Hematopoietic multipotent progenitor cell treated with erythropoietin and hydrocortisone succinate and interleukin-3 and kit ligand, for 15 days (in vitro differentiated cells): ENCODE measurements at regions not wholly inside any gene's neighbourhood (a gene's known extent, or its start where the extent isn't known, plus 50 kb on each side); places are given as distances from the start of the nearest gene placed in this dataset.
"Not testable (repeated sequence)": the region's sequence is repeated elsewhere in the genome, so short reads cannot be mapped to it uniquely, and the experiment has no call there.

ENCODE experiments used
- DNase-seq: peaks from one replicate; pipeline ENCODE4 v3.0.0-alpha.2; 2015; ENCODE audit warnings: low spot score

DNA sequence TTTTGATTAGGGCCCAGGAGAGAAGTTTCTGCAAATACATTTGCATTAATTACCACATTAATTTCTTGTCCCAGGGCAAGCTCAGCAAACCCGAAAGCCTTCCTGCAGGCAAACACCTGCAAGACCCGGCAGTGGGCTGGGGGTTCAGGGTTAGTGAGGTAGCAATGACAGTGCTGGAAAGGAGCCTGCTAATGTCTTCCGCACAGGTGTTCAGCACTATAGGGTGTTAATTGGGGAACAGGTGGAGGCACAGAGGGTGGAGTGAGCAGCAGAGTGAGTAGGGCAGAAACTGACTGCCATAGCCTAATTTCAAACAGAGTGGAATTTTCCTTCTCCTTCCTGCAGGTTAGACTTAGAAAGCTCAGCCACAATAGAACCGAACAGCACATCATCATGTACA lies 50.9 kb upstream of the UBASH3B start:
- DNase-seq, result no peak

DNA sequence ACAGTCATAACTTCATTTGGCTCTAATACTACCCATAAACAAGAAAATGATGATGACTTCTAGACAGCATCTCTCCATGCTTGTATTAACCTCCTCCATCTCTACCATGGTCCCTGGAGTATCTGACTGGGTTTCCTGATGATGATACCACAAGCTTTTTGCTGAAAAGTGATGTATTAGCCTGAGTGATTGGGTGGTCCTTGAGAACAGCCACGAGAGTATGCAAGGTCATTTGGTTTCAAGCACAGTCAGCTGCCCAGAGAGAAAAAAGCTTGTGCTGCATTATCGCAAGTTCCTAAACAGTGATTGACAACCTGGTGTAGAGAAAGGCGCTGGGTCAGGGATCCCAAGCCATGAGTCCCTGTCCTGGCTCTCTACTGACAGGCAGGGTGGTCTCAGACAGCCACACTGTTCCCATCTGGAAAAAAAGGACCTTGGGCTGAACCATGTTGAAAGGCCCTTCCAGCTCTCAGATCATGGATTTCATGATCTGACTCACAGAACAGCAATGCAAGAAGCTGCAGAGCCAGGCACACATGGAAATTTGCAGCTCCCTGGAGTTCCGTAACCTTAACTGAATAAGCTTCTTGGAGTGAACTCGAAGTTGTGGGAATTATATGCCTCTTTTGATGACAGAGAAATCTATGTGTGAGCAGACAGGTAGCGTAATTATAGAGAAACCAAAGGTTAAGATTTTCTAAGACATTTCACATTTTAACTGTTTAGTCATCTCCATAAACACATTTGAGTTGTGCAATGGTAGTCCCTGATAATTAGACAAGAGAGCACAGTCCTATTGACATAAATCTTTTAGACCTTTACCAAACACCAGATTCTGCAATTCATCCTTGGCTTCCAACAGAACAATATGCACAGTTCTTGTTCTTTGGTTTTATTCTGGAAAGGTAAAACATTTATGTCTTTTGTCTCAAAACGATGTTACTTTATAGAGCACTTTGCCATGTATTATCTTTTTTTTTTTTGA lies 54.1 kb upstream of the UBASH3B start:
- no peak for DNase-seq

DNA sequence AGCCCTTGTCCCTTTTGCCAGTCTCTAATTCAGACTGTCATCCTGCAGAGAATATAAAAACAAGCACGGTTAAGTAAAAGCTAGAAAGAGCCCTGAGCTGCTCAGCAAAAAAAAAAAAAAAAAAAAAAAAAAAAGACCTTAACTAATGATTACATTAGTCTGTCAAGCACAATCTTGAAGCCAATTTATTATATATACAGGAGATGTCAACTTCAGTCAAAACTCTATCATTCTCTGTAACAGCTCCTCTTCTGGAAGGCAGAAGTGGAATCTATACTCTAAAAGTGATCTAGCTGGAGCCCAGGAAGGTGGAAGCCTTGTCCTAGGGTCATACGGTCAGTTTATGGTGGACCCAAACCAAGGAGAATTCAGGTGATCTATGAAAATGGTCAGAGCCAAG lies 55.2 kb upstream of the UBASH3B start:
- DNase-seq, result no peak

DNA sequence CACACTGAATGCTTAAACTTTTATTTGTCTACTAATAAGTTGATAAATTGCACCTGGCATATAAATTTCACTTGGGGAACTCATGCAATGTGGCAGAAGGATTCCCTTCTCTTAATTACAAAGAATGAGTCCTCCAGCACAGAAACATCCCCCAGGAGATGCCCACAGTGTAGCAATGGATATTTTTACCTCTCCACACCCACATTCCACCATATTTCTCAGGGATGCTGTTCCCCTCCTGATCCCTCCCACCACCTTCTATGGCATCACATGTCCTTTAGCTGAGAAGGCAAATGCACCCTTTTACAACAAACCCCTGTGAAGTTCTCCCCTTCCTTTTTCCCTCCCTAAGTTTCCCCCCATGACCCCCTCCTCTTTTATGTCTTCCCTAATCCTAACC lies 56.1 kb upstream of the UBASH3B start:
- no peak for DNase-seq

DNA sequence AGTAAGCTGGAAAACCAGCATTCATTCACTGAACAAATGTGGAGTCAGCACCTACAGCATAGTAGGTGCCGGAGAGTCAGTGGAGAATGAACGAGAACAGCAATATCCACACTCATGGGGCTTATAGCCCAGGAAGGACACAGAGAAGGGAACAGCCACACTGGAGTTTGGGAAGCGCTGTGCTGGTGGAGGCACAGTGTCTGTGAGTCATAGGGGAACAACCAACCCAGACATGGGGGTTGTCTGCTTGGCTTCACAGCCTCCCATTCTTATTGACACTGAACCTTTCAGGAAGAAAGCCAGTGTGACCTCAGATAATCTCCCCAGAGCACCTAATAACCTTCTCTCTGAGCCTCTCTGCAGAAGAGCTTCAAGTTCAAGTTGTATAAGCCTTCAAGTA lies 56.6 kb upstream of the UBASH3B start:
- DNase-seq, result no peak

DNA sequence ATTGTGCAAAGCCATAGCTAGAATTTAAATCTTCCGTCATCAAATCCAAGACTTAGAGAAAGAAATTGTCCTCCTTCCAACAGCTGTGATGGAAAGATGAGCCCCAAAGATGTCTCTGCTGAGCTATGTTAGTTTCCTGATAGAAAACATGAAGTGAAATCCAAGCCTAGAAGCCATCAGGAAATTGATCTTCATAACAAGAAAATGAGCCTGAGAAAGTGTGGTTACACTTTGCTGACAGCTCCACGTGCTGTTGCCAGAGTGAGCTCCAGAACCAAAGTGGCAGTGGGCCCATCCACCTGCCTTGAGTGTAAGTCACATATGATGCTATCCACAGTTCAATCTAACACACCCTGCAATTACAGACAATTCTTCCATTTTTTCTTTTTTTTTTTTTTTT lies 58.0 kb upstream of the UBASH3B start:
- no peak for DNase-seq

DNA sequence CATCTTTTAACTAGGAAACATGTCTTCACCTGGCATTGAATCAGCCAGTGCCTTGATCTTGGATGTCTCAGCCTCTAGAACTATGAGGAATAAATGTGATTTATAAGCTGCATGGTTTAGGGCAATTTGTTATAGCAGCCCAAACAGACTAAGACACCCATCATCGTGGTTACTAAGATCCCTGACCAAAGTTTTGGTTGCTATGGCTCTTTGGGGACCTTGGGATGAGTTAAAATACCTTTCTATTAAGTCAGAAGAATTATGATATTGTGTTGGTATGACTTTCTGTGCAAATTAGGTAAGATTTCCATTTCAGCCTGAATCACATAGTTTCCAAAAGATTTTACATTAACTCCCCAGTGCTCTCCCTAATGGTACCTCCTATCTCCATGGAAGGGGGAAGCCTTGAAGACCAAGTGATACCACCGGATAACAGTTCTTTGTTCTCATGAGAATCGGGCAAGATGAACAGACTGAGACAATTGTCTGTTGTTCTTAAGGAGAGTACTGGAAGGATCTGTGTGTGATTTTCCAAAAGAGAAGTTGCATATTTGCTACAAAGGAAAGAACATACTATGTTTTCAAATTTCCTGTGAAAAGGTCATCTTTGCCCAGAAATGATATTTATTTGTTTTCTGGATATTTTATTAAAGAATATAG lies 60.4 kb upstream of the UBASH3B start:
- no peak for DNase-seq

DNA sequence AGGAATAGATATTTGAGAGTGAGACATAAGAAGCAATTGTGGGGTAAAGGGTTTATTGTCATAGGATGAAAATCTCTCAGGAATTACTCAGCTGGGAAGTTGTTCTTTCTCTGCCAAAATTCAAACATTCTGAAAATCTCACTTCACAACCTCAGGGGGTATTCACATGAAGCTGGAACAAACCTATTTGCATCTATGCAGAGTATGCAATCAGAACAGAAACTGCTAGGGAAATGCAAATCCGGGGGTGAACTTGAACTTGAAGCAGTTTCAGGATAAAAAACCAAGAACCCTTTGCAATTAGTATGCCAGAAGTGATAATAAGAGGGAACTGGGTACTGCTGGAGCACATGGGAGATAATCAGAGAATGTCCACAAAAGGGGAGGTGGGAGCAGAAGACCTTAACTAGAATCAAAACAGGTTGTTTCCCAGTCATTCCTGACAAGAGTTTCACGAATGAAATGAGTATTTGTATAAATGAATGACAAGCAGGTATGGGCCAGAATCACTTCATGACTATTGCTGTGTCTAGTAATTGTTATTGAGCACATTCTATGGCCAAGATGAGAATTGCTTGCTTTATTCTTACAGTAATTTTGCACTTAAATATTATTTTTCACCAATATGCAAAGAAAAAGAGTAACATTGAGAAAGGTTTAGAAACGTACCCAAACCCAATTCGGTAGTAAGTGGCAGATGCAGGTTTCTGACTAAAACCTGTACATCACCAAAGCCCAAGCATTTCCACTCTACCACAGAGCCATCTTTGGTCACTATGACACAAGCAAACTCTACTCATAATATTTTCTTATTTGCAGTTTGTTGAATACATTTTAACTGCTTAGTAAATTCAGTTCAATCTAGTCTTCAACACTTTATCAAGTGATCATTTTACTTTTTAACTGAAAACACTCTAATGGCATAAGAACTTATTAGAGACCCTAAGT lies 61.8 kb upstream of the UBASH3B start:
- DNase-seq, result no peak

DNA sequence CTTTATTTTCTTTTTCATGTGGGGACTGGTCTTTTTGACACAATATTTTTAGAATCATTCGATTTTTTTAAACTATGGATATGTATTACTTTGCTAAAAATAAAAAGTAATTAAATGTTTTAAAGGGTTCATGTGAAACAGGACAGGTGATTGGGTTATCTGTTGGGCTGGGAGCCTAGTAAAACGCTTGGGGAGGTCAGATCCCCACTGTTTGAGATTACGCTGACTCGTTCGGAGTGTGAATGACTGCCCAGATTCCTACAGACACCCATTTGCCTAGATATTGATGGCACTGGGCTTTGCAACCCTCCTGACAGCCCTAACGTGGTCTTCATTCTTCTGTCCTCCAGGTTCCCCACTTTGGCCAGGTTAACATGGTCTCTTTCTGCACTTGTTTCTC lies 62.9 kb upstream of the UBASH3B start:
- no peak for DNase-seq

DNA sequence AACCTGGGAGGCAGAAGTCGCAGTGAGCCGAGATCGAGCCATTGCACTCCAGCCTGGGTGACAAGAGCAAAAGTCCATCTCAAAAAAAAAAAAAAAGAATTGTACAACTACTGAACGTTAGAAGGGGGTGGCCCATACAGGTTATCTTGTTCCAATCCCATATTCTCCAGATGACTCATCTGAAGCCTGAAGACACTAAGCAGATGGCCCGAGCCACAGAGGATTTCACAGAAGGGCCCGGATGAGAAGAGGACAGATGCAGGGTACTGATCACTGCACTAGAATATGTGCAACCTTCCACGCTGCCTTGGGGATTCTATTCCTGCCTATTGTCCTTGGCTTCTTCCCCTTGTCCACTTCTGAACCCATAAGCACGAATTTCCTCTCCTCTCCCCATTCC lies 70.9 kb upstream of the UBASH3B start:
- no peak for DNase-seq

DNA sequence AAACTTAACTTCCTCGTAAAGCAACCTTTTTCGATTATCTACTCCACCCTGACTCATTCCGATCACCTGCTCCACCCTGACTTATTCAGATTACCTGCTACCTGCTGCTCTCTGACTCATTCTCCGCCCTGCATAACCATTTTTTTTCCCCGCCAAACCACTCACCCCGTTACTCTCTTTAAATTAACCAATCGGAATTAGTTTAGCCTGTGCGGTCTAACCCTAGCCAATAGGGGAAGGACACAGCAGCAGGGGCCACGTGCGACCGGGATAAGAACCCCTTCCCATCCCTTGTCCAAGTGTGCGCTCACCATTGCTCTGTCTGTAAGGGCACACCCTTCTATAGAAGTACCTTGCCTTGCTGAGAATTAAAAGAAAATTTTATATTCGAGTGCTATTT lies 75.5 kb upstream of the UBASH3B start:
- DNase-seq, result not testable (repeated sequence)

DNA sequence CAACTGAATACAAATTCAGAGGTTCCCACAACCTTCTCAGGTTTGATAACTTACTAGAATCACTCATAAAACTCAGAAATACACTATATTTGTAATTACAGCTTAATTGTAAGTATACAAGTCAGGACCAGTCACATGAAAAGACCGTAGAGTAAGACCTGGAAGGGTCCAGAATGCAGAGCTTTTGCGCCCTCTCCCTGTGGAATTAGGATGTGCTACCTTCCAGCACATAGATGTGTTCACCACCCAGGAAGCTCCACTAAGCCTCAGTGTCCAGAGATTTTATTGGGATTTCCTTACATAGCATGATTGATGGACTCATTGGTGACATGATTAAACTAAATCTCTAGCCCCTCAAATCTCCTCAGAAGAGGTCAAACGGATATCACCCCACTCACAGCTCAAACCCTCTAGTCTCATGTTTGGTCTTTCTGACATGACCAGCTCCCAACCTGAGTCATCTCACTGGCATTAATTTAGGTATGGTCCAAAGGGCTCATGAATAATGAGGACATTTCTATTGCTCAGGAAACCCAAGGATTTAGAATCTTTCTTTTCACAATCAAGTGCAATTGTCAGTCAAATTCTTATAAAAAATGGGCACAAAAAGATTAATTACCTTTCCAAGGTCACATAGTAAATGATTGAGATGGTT lies 77.2 kb upstream of the UBASH3B start:
- DNase-seq, result no peak

DNA sequence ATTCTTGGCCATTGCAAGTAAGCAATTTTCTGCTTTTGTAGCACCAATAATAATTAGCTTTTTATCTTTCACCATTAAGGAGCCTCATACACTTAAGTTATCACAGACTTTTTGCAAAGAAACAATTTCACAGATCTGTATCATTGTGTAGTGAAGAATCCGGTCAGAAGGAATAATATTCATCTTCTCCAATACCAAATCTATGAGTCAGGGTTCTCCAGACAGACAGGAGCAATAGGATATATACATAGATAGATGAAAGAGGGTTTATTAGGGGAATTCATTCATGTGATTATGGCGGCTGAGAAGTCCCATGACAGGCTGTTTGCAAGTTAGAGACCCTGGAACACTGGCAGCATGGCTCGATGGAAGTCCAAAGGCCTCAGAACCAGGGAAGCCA lies 82.9 kb upstream of the UBASH3B start:
- no peak for DNase-seq

DNA sequence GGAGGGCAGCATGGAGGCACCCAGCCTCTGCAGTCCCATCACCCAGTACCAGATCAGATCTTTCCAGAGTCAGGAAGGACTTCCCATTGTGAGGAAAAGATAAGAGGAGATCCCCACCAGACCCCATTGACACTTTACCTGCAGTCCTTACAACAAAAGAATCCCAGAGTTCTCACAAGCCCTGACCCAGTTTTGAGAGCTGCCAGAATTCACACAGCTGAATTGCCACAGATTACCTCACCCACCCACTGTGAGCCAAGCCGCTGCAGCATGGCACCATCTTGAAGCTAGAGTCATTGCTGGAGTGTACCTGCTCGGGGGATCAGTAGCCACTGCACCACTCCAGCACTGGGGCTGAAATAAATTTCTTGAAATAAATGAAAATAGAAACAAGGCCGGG lies 91.8 kb upstream of the UBASH3B start:
- DNase-seq, result no peak

DNA sequence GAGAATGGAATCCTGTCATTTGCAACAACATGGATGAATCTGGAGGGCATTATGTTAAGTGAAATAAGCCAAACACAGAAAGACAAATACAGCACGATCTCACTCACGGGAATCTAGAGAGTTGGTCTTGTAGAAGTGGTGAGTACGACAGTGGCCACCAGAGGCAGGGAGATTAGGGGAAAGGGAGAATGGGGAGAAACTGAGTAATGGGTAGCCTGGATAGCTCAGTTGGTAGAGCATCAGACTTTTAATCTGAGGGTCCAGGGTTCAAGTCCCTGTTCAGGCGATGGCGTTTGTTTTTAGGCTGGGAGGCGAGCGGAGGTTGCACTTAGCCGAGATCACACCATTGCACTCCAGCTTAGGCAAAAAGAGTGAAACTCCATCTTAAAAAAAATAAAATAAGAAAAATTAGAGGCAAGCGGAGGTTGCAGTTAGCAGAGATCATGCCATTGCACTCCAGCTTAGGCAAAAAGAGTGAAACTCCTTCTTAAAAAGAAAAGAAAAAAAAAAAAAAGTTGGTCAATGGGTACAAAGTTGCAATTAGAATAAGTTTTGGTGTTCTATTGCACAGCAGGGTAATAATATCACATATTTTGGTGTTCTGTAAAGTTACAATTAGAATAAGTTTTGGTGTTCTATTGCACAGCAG lies 95.7 kb upstream of the UBASH3B start:
- DNase-seq, result no peak

DNA sequence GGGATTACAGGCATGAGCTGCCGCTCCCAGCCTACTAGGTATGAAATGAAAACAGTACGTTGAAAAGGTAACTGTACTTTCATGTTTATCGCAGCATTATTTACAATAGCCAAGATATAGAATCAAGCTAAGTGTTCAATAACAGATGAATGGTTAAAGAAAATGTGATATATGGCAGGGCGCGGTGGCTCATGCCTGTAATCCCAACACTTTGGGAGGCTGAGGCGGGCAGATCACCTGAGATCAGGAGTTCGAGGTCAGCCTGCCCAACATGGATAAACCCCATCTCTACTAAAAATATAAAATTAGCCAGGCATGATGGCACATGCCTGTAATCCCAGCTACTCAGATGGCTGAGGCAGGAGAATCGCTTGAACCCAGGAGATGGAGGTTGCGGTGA lies 96.3 kb upstream of the UBASH3B start:
- not testable (repeated sequence) for DNase-seq

DNA sequence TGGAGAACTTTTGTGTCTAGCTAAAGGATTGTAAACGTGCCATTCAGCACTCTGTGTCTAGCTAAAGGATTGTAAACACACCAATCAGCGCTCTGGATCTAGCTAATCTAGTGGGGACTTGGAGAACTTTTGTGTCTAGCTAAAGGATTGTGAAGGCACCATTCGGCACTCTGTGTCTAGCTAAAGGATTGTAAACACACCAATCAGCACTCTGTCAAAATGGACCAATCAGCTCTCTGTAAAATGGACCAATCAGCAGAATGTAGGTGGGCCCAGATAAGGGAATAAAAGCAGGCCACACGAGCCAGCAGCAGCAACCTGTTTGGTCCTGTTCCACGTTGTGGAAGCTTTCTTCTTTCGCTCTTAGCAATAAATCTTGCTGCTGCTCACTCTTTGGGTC lies 98.4 kb upstream of the UBASH3B start:
- not testable (repeated sequence) for DNase-seq

DNA sequence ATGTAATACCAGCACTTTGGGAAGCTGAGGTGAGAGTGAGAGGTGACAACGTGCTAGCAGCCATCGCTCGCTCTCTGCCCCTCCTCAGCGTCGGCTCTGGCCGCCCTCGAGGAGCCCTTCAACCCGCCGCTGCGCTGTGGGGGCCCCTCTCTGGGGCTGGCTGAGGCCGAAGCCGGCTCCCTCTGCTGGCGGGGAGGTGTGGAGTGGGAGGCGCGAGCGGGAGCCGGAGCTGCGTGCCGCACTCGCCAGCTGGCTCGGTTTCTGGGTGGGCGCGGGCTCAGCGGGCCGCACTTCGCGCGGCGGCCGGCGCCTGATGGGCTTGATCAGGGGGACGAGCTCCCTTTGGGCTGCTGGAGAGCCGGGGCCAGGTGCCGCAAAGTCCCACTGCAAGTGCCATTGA lies 98.9 kb upstream of the UBASH3B start:
- no peak for DNase-seq

DNA sequence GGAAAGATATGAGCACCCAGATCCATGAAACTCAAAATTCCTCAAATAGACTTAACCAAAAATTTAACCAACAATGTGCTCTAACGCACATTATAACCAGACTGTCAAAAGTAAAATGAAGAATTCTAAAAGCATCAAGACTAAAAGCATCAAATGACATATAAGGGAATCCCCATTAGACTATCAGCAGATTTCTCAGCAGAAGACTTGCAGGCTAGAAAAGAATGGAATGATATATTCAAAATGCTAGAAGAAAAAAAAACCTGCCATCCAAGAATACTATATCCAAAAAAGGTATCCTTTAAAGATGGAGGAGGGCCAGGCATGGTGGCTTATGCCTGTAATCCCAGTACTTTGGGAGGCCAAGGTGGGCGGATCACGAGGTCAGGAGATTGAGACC lies 117.5 kb upstream of the UBASH3B start:
- no peak for DNase-seq

DNA sequence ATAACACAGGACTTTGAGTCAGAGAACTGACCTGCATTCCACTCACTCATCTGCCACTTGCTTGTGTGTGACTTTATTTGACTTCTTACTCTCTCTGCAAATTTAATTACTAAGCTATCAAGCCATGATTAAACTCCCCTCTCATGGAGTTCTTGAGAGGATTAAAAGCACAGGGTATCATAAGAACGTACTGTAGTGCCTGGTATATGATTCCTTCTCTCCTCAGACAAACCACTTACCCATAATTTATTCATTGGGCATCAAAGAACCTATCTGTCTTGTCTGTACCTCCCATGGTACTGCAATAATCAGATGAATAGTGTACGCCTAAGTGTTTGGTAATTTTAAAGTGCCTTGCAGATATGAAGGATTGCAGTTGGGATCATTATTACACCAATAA lies 130.6 kb upstream of the UBASH3B start:
- no peak for DNase-seq
